ENCODE measurements at regions not wholly inside any gene's neighbourhood (a gene's known extent, or its start where the extent isn't known, plus 50 kb on each side); places are given as distances from the start of the nearest gene placed in this dataset.
A peak's percentile ranks its signal among the peaks of the same experiment; 100 is the strongest.

DNA sequence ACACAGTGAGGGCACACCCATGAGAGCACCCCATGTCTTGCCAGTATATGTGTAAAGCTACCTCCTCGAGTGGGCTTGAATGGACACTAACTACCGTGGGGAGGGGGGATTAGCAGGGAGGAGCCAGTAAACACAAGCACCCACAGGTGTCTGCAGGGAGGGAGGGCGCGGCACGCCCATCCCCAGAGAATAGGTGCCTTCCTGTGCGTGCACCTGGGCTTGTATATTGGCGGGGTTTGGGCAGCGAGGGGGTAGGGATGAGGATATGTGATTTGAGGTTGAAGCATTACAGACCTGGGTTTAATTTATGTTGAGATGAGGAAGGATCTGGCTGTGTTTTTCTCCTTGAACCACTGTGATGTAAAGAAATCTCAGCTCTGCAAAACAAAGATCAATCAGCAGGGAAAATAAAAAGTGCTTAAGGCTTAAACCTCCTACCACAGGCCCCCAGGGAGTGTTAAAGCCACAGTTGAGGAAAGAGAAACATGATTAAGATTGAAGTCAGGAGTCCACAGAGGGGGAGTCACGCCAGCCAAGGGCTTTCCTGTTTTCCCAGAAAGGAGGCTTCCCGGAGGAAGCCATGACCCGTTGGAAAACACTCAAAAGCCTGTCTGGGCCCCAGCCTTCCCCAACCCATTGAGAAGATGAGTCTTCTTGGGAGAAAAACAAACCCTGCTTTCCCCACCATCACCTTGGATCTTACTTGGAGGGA lies 80.0 kb downstream of the CAMK2N1 start:
- DNase-seq (ENCODE audit: extremely low read depth in 1 of 11, low read depth in 9 of 11, low spot score in 4 of 11): peak in 8 of 11 donors; percentile 6 to 55 (median 16)

DNA sequence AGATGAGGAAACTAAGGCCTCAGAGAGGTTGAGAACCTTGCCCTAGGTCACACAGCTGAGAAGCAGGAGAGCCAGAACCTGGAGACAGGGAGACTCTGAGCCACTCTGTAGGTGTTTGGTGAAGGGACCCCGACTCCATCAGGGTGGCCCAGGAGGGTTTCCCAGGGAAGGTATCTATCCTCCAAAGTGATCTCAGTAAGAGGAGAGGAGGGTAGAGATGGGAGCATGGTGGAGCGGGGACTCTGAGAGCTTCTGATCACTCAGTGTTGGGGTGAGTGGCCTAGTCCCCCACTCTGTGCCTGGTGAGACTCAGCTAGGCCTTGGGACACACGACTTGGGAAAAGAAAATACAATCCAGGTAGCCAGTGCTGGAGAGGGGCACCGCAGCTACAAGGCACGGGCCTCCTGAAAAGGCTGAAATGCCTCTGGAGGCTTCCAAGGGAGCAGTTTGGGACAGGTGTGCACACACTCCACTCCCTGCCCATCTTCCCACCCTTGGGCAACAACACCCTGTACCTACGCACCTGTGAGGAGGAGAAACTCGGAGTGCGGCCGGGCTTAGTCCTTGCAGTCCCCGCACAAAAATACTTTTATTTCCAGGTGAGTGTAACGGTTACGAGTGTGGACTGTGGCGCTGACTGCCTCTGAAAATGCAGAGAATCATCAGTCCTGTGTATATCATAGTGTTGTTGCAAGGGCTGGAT lies 80.8 kb downstream of the CAMK2N1 start:
- DNase-seq (ENCODE audit: extremely low read depth in 1 of 11, low read depth in 9 of 11, low spot score in 4 of 11): no peak
